WERI-Rb-1 (cell line): ENCODE measurements at regions not wholly inside any gene's neighbourhood (a gene's known extent, or its start where the extent isn't known, plus 50 kb on each side); places are given as distances from the start of the nearest gene placed in this dataset.

Source experiments
- DNase-seq: peaks from one replicate; pipeline ENCODE4 v3.0.0-alpha.2; 2020
- H3K27ac ChIP-seq: fragments of 250-450 bp; sonication (Bioruptor Pico); 2 replicates; pipeline ENCODE4 v1.5.1; 2020; ENCODE audit warnings: mild to moderate bottlenecking, moderate library complexity
- H3K27me3 ChIP-seq: fragments of 250-450 bp; sonication (Bioruptor Pico); 2 replicates; pipeline ENCODE4 v1.5.1; 2021; ENCODE audit warnings: mild to moderate bottlenecking, low read depth, moderate library complexity; ENCODE audit not compliant: insufficient read depth, severe bottlenecking
- H3K36me3 ChIP-seq: fragments of 250-450 bp; sonication (Bioruptor Pico); 2 replicates; pipeline ENCODE4 v1.5.1; 2020; ENCODE audit warnings: mild to moderate bottlenecking, moderate library complexity
- H3K4me3 ChIP-seq: 2 replicates; pipeline ENCODE4 v1.5.1; 2011; ENCODE audit warnings: low read depth, mild to moderate bottlenecking, control low read depth, low read length
- H3K9me3 ChIP-seq: fragments of 250-450 bp; sonication (Bioruptor Pico); 2 replicates; pipeline ENCODE4 v1.5.1; 2021; ENCODE audit warnings: mild to moderate bottlenecking, moderate library complexity; ENCODE audit not compliant: severe bottlenecking
- CTCF ChIP-seq: IDR thresholded peaks from 2 replicates; pipeline ENCODE4 v1.5.1; 2011; ENCODE audit warnings: low read depth, mild to moderate bottlenecking, control low read depth, inconsistent platforms, low read length

GRCh38 chr1:244234009-244234643 lies 183.0 kb downstream of the ZBTB18 start:
- Histone ChIP-seq H3K27me3 (no peaks in the 10 kb centered on the region), H3K4me3 (no peak overlapping the region), H3K36me3 (no peaks in the 10 kb centered on the region), H3K27ac (no peak overlapping the region), H3K9me3 (peaks cover 9% of the 10 kb centered on the region)
- peak; percentile 49 for TF ChIP-seq CTCF
- peak; percentile 66 for DNase-seq

GRCh38 chr1:244235157-244235556 lies 184.1 kb downstream of the ZBTB18 start:
- DNase-seq, result no peak
- Histone ChIP-seq H3K27ac (no peak overlapping the region), H3K36me3 (no peaks in the 10 kb centered on the region), H3K4me3 (no peak overlapping the region), H3K9me3 (peaks cover 9% of the 10 kb centered on the region), H3K27me3 (no peaks in the 10 kb centered on the region)
- TF ChIP-seq CTCF, result no peak

- Histone ChIP-seq H3K27me3 (no peaks in the 10 kb centered on the region), H3K4me3 (no peak overlapping the region), H3K27ac (no peak overlapping the region), H3K36me3 (no peaks in the 10 kb centered on the region), H3K9me3 (peaks cover 12% of the 10 kb centered on the region)
- TF ChIP-seq CTCF, result no peak
- DNase-seq, result no peak
Measured at GRCh38 chr1:244236101-244236500, 185.0 kb downstream of the ZBTB18 start.

GRCh38 chr1:244236721-244237120 lies 185.6 kb downstream of the ZBTB18 start:
- DNase-seq, result no peak
- Histone ChIP-seq H3K27ac (no peak overlapping the region), H3K27me3 (no peaks in the 10 kb centered on the region), H3K36me3 (no peaks in the 10 kb centered on the region), H3K4me3 (no peak overlapping the region), H3K9me3 (peaks cover 12% of the 10 kb centered on the region)
- TF ChIP-seq CTCF, result no peak

DNA sequence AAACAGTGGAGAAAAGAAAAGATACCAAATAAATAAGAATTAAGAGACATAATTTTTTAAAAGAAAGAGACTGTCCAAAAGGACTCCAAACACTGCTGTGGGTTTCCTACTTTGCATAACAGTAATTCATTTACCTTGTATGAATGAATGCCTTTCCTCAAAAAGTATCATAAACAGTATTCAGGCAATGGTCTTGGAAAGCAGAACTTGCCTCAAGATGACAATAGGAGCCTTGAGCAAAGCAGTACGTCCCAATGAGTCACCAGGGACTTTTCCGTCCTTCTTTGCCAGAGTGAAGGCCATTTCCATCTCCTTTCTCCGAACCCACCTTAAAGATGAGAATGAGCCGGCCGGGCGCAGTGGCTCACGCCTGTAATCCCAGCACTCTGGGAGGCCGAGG lies 186.4 kb downstream of the ZBTB18 start:
- Histone ChIP-seq H3K9me3 (peaks cover 12% of the 10 kb centered on the region), H3K4me3 (no peak overlapping the region), H3K27me3 (no peaks in the 10 kb centered on the region), H3K27ac (no peak overlapping the region), H3K36me3 (no peaks in the 10 kb centered on the region)
- no peak for TF ChIP-seq CTCF
- no peak for DNase-seq

DNA sequence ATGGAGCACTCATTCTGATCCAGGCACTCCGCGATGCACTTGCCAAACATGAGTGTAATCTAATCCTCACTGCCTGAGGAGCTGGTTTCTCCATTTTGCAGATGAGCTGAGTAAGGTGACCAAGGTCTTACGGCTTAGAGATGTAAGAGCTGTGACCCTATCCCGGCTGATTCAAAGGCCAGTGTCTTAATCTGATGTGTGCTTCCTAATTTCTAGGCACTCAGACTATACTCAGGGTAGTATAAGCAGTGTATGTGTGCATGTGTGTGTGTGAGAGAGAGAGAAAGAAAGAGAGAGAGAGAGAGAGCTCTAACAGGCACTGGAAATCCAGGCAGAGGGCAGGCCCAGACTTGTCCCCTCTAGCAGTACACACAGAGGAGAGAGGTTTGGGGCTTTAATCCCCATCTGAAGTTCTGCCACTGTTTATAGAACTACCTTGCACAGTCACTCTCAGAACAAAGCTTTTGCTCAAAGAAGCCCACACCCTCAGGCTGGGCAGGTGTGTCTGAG lies 188.2 kb downstream of the ZBTB18 start:
- Histone ChIP-seq H3K9me3 (peaks cover 12% of the 10 kb centered on the region), H3K27me3 (no peaks in the 10 kb centered on the region), H3K4me3 (no peak overlapping the region), H3K27ac (peak overlapping the region; percentile 68), H3K36me3 (no peaks in the 10 kb centered on the region)
- TF ChIP-seq CTCF, result no peak
- peak; percentile 76 for DNase-seq
